ENCODE measurements at regions not wholly inside any gene's neighbourhood (a gene's known extent, or its start where the extent isn't known, plus 50 kb on each side); places are given as distances from the start of the nearest gene placed in this dataset.

DNA sequence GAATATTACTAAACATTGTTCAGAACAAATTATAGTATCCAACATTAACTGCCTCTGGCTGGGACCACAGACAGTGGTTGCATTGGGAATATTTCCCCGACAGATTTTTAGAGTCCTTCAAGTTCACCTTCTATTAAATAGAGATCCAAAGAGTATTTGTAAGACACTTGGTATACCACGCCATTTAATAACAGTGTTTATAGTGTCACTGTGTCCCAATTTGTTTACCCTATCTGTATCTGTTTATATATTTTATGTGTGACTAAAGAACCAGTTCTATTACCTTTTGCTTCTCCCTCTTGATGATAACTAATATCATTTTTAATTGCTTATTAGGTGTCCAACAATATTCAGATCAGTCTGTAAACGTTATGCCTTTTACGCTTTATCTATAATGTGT is 191.3 kb upstream of the IRX5 start:
- TF ChIP-seq, protein P1, sequence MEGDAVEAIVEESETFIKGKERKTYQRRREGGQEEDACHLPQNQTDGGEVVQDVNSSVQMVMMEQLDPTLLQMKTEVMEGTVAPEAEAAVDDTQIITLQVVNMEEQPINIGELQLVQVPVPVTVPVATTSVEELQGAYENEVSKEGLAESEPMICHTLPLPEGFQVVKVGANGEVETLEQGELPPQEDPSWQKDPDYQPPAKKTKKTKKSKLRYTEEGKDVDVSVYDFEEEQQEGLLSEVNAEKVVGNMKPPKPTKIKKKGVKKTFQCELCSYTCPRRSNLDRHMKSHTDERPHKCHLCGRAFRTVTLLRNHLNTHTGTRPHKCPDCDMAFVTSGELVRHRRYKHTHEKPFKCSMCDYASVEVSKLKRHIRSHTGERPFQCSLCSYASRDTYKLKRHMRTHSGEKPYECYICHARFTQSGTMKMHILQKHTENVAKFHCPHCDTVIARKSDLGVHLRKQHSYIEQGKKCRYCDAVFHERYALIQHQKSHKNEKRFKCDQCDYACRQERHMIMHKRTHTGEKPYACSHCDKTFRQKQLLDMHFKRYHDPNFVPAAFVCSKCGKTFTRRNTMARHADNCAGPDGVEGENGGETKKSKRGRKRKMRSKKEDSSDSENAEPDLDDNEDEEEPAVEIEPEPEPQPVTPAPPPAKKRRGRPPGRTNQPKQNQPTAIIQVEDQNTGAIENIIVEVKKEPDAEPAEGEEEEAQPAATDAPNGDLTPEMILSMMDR (IDR thresholded peaks at IDR 0.05), result no peak
- TF ChIP-seq, protein P2, sequence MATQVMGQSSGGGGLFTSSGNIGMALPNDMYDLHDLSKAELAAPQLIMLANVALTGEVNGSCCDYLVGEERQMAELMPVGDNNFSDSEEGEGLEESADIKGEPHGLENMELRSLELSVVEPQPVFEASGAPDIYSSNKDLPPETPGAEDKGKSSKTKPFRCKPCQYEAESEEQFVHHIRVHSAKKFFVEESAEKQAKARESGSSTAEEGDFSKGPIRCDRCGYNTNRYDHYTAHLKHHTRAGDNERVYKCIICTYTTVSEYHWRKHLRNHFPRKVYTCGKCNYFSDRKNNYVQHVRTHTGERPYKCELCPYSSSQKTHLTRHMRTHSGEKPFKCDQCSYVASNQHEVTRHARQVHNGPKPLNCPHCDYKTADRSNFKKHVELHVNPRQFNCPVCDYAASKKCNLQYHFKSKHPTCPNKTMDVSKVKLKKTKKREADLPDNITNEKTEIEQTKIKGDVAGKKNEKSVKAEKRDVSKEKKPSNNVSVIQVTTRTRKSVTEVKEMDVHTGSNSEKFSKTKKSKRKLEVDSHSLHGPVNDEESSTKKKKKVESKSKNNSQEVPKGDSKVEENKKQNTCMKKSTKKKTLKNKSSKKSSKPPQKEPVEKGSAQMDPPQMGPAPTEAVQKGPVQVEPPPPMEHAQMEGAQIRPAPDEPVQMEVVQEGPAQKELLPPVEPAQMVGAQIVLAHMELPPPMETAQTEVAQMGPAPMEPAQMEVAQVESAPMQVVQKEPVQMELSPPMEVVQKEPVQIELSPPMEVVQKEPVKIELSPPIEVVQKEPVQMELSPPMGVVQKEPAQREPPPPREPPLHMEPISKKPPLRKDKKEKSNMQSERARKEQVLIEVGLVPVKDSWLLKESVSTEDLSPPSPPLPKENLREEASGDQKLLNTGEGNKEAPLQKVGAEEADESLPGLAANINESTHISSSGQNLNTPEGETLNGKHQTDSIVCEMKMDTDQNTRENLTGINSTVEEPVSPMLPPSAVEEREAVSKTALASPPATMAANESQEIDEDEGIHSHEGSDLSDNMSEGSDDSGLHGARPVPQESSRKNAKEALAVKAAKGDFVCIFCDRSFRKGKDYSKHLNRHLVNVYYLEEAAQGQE (IDR thresholded peaks at IDR 0.05; ENCODE audit: insufficient read depth in 1 of 2, low read depth in 2 of 2, low read length in 1 of 2), result no peak
- no peak for TF ChIP-seq POLR2AphosphoS5 (IDR thresholded peaks at IDR 0.05; ENCODE audit: low read depth, low read length)
